NCI-H187 treated with DMSO at 0.1 percent for 48 hours (cell line): ENCODE measurements at regions not wholly inside any gene's neighbourhood (a gene's known extent, or its start where the extent isn't known, plus 50 kb on each side); places are given as distances from the start of the nearest gene placed in this dataset.
"Not testable (repeated sequence)": the region's sequence is repeated elsewhere in the genome, so short reads cannot be mapped to it uniquely, and the experiment has no call there.

ENCODE experiments used
- DNase-seq: peaks from one replicate; lab custom pipeline; 2025; lab: John Stamatoyannopoulos, UW

DNA sequence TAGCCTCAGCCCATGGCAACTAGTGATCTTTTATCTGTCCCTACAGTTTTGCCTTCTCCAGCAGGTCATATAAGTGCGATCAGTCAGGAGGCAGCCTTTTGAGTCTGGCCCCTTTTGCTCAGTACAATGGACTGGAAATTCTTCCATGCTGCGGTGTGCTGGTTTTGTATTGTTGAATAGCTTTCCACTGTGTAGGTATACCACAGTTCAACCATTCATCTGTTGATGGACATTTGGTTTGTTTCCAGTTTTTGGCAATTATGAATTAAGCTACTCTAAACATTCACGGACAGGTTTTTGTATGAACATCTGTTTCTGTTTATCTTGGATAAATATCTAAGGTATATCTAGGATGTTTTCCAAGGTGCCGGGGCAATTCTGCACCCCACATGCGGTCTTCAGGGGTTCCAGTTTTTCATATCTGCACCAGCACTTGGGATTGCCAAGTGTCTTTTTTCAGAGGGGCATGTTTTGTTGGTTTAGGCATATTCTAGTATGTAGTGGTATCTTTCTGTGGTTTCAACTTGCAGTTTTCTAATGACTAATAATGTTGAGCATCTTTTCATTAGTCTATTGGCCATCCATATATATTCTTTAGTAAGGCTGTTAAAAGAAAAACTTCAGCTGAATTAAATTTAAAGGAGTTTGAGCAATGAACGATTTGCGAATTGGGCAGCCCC, 141.0 kb downstream of the TFAP2C start:
- DNase-seq = no peak

DNA sequence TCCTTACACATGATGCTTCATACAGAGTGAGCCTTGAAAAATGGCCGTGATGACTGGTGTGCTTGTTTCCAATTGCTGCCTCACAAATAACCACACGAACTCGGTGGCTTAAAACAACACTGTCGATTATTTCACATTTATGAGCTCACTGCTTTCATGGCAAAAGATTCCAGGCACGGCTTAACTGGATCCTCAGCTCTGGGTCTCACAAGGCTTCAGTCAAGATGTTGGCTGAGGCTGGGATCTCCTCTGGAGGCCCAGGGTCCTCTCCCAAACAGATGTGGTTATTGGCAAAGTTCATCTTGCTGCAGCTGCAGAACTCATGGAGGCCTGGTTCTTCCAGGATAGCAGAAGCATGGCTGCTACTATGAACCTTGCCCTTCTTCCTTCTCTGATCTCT, 144.6 kb downstream of the TFAP2C start:
- no peak for DNase-seq

DNA sequence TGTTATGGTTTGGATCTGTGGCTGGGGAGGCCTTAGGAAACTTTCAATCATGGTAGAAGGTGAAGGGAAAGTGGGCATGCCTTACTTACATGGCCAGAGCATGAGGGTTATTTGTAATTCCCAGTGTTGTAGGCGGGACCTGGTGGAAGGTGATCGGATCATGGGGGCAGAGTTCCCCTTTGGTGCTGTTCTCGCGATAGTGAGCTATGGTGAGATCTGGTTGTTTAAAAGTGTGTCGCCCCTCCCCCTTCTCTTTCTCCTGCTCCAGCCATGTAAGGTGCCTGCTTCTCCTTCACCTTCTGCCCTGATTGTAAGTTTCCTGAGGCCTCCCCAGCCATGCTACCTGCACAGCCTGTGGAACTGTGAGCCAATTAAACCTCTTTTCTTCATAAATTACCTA, 145.8 kb downstream of the TFAP2C start:
- DNase-seq = no peak

DNA sequence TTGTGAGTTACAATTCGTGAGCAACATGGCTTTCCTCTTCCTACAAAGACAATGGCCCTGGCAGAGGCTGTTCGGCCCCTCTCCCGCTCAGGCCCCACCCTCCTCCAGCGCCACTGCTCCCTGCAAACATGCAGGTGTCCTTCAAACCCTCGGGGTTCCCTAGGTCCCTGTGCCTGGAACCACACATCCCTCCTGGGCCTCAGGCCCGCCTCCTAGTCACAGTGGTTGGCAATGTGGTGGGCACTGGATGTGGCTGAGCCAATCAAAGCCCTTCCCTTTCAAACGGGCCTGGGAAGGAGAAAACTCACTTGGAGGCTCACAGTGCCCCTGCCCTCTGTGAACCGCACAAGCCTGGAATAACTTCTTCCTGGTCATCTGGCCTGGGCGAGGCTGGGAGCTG, 147.2 kb downstream of the TFAP2C start:
- DNase-seq = no peak

DNA sequence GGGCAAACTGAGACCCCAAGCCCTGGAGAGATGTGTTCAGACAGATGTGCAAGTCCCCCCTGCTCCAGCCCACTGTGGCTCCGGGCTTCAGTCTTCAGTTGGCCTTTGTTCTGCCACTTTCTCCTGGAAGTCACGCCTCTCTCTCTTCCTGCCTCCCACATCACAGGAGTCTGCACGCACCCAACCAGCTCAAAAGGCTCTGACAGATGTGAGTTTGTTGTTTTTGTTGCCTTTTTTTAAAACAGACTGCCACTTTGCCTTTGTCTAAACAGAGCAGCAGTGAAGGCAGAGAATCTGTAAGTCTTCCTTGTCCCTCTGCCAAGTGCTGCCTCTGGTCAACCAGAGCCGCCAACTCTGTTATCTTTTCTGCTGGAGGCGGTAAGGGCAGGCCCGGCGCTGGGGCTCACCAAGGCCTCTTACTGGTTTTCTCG, 149.7 kb downstream of the TFAP2C start:
- DNase-seq = no peak

DNA sequence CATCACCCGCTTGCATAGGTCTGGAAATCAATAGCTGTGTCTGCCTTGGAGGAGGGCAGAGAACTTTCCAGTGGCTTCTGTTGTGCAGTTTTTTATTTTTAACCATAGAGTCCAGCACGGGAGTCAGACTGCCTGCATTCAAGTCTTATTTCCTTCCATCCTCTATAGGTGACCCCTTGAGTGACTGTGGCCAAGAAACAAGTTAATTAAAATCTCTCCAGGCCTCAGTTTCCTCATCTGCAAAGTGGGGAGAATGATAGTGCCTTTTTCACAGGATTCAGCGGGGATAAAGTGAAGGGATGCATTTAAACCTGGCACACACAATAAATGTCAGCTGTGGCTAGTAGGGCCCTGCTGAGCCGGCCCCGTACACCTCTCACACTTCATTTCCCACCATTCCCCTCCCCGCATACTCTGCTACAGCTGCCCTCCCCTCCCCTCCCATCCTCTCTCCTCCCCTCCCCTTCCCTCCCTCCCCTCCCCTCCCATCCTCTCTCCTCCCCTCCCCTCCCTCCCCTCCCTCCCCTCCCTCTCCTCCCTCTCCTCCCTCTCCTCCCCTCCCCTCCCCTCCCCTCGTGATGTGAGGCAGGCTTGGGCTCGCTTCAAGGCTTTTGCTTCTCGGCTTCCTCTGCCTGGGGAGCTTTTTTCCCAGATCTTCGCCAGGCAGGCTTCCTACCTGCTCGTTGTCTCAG, 150.5 kb downstream of the TFAP2C start:
- DNase-seq = no peak

DNA sequence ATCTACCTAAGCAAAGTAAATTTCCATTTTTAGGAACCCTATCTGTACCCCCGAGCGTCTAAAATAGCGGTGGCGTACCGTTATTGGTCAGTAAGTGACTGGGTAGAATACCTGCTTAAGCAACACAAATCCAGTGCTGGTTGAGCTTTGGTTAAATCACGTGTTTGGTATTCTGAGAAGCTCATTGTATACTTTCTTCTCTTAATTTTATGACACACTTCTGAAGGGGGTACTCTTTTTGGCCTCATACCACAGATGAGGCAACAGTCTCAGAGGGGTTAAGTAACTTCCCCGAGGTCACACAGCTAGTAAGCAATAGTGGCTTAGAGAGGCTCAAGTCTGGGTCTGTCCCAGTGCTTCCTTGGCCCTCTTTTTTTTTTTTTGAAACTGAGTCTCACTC, 151.2 kb downstream of the TFAP2C start:
- DNase-seq = no peak

DNA sequence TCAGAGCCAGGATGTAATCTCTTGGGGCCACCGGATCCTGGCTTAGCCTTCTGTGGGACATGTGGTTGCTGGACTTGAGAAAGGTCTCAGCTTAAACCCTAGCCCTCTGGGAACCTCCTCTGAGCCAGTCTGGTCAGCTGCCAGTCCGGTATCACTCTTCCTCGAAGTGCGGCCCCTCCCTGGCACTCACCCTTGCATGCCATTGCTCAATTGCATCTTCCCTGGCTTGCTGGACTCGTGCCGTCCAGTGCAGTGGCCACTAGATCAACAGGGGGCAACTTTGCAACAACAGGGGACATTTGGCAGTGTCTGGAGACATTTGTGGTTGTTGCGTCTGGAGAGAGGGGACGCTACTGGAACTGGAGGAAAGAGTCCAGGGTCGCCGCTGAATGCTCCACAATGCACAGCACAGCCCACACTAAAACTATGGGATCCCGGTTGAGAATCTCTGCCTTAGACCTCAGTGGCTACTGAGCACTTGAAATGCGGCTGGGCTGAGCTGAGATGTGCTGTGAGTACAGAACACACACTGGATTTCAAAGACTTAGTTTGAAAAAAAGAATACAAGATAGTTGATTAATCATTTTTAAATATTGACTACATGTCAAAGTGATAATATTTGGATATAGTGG, 152.1 kb downstream of the TFAP2C start:
- DNase-seq = no peak

DNA sequence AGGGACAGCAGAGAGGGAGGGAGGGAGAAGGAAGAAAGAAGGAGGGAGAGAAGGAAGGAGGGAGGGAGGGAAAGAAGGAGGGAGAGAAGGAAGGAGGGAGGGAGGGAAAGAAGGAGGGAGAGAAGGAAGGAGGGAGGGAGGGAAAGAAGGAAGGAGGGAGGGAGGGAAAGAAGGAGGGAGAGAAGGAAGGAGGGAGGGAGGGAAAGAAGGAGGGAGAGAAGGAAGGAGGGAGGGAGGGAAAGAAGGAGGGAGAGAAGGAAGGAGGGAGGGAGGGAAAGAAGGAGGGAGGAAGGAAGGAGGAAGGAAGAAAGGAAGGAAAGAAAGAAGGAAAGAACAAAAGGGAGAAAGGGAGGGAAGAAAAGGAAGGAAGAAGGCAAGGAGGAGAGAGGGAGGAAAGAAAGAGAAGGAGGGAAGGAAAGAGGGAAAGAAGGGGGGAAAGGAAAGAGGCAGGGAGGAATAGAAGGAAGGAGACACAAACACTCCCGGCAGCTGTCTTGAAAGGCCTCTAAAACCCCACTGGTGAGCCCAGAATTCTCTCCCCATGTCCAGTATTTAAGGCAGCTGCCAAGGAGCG, 153.0 kb downstream of the TFAP2C start:
- not testable (repeated sequence) for DNase-seq

DNA sequence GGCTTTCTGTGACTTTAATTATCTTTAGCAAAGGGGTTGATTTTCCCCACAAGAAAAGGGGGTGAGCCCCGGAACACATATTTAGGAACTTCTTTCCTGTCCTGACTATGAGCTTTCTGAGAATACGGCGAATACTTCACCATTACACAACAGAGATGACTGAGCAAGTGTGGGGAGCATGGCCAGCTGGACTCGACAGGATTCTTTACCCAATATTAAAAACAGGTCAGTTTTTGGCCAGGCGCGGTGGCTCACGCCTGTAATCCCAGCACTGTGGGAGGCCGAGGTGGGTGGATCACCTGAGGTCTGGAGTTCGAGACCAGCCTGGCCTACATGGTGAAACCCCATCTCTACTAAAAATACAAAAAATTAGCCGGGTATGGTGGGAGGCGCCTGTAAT, 153.7 kb downstream of the TFAP2C start:
- DNase-seq = not testable (repeated sequence)

DNA sequence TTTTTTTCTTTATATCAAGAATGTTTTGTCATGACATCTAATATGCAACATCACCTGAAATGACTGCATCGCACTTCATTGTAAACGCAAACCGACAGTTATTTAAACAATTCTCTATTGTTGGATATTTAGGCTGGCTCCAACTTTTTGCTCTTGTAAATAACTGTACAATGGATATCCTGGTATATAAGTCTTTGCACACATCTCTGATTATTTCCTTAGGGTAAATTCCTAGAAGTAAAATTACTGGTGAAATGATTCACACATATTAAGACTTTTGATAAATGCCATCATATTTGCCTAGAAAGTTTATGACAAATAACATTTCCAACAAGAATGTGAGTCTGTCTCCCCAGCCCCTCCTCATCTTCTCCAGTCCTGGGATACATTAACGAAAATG, 154.7 kb downstream of the TFAP2C start:
- DNase-seq = no peak

DNA sequence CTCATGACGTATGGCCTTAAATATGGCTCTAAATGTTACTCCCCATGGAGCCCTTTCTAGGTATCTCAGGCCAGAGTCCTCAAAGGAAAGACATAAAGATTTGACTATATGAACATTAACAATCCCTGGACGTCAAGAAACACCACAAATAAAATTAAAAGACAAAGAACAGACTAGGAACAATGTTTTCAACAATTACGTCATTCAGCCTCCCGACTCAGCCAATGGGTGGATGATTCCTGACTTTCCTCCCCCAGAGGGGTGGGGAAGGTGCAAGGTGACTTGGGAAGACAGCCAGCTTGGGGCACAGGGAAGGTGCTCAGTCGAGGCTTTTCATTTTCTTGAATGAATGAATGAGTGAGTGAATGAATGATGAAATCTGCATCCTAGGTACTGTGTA, 157.4 kb downstream of the TFAP2C start:
- DNase-seq = no peak

DNA sequence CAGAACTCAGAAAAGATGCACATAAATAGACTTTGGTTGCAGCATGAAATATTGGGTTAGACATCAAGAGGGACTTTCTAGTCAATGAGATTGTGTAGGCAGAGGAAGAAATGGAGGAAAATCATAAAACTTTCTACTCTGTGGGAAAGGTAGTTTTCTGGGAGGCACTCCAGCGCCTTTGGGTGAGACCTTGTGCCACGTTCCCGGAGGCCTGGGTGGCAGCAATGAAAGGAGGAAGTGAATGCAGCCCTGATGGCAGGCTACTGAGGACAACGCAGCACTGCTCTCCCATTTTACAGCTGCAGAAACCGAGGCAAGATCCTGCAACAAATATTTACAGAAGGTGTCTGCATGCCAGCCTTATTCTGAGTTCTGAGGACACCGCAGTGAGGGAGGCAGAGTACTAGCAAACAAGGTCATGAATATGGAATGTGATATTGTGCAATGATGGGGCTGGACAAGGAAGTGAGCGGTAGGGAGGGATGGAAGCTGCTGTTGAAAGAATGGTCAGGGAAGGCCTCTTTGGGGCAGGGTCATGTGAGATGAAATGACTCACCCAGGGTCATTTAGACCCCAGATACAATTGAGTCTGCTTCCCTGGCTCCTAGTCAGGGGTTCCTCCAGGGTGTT, 159.1 kb downstream of the TFAP2C start:
- no peak for DNase-seq

DNA sequence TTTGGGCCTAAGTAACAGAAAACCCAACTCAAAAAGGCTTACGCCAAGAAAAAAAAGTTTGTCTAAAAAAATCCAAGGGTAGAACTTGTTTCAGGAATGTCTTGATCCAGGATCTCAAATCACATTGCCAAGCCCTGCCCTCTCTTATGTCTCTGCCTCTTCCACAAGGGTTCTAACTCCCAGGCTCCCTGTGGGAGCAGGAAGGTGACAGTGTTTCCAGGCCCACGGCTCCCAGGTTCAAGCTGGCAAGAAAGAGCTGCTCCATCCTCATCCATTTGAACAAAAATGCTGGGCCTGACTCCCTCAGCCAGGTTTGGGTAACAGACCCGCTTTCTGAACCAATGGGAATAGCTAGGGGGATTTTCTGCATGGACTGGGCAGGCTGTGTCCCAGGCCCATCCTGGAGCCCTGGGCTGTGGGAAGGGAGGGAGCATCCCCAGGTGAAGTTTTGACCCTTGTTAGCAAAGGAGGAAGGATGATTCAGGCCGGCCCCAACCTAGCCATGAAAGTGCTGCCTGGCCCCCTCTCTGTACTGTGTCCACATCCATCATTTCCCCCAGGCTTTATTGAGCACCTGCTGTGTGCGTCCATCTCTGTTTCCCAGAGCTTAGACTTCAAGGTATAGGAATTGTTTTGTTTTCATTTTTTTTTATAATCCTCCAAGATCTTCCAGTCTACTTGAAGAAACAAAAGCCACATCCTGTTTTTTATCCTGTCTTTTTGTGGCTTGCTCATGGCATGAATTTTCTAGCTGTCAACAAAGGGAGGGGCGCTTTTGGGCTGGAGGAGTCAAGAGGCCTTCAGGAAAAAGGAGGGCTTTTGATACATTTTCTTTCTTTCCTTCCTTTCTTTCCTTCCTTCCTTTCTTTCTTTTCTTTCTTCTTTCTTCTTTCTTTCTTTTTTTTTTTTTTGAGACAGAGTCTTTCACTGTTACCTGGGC, 159.8 kb downstream of the TFAP2C start:
- DNase-seq = no peak

DNA sequence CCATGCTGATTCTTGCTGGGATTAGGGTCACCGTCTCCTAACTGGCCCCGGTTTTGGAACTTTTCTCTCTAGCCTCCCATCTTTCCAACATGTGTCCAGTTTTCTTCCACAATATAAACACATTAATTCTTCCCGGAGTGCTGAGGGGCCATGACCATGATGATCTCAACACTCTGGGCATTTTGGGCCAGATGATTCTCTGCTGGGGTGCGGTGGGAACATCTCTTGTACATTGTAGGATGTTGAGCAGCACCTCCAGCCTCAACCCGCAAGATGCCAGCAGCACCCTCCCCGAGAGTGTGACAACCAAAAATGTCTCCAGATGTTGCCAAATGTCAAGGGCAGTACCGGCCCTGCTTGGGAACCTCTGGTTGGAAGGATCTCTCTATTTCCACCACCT, 164.8 kb downstream of the TFAP2C start:
- no peak for DNase-seq

DNA sequence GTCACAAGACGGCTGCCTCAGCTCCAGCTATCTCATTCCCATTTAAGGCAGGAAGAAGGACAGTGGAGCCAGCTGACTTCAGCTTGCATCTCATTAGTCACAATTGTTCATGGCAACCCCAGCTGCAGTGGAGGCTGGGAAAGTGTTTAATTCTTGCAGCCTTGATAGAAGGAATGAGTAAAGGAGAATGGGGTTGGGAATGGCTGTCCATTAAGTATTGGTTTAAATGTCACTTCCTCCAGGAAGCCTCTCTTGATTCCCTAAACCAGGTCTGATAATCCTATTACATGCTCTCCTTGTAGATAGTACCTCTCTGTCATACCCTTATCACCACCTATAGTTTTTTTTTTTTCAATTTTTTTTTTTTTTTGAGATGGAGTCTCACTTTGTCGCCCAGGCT, 166.4 kb downstream of the TFAP2C start:
- no peak for DNase-seq

DNA sequence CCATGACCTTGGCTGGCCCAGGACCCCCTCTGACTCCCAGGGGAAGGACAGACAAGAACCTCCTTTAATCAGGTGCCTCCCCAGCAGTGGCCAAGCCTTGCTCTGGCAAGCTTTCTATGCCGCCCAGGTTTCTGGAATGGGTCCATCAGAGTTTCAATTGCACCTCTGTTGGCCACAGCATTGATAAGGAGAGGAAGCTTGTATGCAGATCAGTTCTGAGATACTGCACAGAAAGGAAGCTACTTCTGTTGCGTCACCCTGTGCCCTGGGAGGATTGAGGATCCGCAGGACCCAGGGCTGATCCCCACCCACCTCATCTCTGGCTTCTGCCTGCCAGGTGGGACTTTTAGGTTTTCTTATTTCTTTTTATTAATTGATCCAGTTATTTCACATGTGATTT, 167.2 kb downstream of the TFAP2C start:
- no peak for DNase-seq

DNA sequence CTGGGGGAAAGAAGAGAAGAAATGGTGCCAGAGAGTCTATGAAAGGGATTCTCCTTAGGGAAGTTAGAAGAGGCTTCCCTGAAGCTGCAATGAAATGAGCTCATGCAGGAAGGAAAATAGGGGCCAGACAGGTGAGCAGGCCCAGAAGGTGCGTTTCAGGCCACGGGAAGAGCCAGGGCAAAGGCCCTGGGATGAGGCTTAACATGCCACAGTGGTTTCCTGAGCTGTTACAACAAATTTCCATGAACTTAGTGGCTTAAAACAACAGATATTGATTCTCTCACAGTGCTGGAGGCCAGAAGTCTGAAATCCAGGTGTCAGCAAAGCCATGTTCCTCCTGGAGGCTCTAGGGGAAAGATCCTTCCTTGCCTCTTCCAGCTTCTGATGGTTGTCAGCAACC, 167.9 kb downstream of the TFAP2C start:
- DNase-seq = no peak

DNA sequence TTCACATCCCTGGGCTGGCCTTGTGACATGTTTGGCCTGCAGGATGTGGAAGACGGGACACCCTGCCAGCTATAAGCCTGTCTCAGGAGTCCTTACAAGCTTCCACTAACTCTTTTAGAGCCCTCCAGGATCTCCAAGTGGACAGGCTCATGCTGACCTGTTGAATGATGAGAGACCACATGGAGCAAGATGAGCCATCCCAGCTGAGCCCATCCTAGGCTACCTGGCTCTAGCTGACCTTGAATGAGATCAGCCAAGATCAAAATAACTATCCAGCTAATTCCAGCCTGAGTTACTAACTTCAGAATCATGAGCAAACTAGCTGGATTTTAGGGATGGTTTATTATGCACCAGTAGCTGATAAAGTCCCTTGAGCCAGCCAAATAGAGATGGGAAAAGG, 169.5 kb downstream of the TFAP2C start:
- DNase-seq = no peak

DNA sequence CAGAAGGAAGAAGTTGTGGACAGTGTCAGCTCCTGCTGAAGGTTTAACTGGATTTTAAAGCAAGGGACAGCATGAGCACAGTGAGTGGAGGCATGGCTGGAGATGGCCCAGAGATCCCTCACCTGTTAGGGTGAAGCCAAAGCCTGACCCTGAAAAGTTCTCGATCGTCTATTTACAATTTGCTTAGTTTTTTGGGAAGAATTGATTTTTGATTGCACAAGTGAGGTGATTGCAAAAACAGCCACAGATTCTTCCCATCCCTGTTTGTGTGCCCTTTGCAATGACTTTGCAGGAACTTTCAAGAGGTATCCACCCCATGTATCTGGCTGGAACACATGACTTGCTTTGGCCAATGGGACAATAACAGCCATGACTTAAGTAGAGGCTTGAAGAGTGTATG, 170.1 kb downstream of the TFAP2C start:
- DNase-seq = no peak

DNA sequence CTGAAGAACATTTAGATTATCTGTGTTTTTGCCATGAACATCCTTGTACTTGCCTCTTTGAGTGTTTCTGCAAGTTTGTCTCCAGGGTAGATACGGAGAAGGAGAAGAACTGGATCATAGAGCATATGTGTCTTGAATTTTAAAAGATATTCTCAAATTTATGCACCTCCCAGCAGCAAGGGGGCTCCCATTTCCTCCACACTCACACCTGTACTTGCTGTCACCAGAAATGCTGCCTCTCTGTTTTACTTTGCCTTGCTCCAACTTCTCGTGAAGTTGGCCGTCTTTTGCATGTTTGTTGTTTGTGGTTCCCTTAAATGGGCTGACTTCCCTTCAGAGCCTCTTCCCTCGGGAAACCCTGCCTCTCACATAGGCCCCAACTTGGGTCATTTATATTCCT, 171.0 kb downstream of the TFAP2C start:
- no peak for DNase-seq
